Ishikawa (cell line): ENCODE measurements at regions not wholly inside any gene's neighbourhood (a gene's known extent, or its start where the extent isn't known, plus 50 kb on each side); places are given as distances from the start of the nearest gene placed in this dataset.

Experiments
- CEBPB ChIP-seq: IDR thresholded peaks from 2 replicates; pipeline ENCODE4 v1.6.1; 2012
- CREB1 ChIP-seq: IDR thresholded peaks from 2 replicates; pipeline ENCODE4 v1.6.1; 2012; ENCODE audit warnings: low read depth
- EGR1 ChIP-seq: IDR thresholded peaks from 2 replicates; pipeline ENCODE4 v1.6.1; 2012
- EP300 ChIP-seq: IDR thresholded peaks from 2 replicates; pipeline ENCODE4 v1.6.1; 2012; ENCODE audit warnings: borderline replicate concordance
- FOXM1 ChIP-seq: IDR thresholded peaks from 2 replicates; pipeline ENCODE4 v1.6.1; 2012; ENCODE audit warnings: low read depth, borderline replicate concordance
- NFIC ChIP-seq: IDR thresholded peaks from 2 replicates; pipeline ENCODE4 v1.6.1; 2012
- RAD21 ChIP-seq: IDR thresholded peaks from 2 replicates; pipeline ENCODE4 v1.6.1; 2012; ENCODE audit warnings: low read depth
- TAF1 ChIP-seq: IDR thresholded peaks from 2 replicates; pipeline ENCODE4 v1.6.1; 2012; ENCODE audit warnings: low read depth, mild to moderate bottlenecking
- TCF12 ChIP-seq: IDR thresholded peaks from 2 replicates; pipeline ENCODE4 v1.6.1; 2012; ENCODE audit warnings: low read depth
- TEAD4 ChIP-seq: IDR thresholded peaks from 2 replicates; pipeline ENCODE4 v1.6.1; 2012
- YY1 ChIP-seq: IDR thresholded peaks from 2 replicates; pipeline ENCODE4 v1.6.1; 2012; ENCODE audit warnings: low read depth
- ZBTB7A ChIP-seq: IDR thresholded peaks from 2 replicates; pipeline ENCODE4 v1.6.1; 2012; ENCODE audit warnings: low read depth
- TF ChIP-seq, protein P1 (sequence below): IDR thresholded peaks from 2 replicates; pipeline ENCODE4 v1.6.1; 2012
- TF ChIP-seq, protein P2 (sequence below): IDR thresholded peaks from 2 replicates; pipeline ENCODE4 v1.6.1; 2012; ENCODE audit warnings: low read depth, mild to moderate bottlenecking
- TF ChIP-seq, protein P3 (sequence below): IDR thresholded peaks from 2 replicates; pipeline ENCODE4 v1.6.1; 2012

DNA sequence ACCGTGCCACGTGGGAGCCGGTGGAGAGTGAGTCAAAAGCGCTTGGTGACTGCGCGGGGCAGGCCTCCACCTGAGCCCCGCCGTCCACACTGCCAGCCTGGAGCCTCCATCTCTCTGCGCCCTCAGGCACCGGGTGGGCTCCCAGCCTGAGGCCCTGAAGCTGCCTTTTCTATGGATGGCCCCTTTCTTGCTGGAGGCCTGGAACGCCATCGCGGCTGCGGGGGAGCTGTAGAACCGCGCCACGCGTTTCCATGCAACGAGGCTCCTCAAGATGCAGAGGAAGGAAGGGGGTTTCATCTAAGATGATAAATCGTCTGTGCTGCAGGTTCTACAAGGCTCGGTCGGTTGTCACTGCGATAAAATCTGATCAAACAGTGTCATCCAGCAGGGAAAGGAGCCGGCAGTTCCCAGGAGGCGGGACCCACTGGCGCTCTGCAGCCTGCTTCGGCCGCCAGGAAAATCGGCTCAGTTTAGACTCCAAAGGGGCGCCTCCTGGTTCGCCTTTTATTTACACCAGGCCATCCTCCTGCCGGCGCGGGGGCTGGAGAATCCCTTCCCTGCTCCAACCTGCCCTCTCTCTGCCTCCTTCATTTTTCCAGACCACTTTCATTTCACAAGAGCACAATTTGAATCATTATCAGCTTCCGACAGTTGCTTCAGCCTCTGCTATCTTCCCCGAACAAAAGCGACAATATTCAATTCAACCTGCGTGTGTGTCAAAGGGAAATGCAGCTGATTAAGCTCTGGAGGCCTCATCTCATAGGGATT is 624.4 kb downstream of the BRD1 start:
- TF ChIP-seq, protein P1, sequence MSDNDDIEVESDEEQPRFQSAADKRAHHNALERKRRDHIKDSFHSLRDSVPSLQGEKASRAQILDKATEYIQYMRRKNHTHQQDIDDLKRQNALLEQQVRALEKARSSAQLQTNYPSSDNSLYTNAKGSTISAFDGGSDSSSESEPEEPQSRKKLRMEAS: no peak
- no peak for TF ChIP-seq CREB1
- no peak for TF ChIP-seq YY1
- TF ChIP-seq, protein P2, sequence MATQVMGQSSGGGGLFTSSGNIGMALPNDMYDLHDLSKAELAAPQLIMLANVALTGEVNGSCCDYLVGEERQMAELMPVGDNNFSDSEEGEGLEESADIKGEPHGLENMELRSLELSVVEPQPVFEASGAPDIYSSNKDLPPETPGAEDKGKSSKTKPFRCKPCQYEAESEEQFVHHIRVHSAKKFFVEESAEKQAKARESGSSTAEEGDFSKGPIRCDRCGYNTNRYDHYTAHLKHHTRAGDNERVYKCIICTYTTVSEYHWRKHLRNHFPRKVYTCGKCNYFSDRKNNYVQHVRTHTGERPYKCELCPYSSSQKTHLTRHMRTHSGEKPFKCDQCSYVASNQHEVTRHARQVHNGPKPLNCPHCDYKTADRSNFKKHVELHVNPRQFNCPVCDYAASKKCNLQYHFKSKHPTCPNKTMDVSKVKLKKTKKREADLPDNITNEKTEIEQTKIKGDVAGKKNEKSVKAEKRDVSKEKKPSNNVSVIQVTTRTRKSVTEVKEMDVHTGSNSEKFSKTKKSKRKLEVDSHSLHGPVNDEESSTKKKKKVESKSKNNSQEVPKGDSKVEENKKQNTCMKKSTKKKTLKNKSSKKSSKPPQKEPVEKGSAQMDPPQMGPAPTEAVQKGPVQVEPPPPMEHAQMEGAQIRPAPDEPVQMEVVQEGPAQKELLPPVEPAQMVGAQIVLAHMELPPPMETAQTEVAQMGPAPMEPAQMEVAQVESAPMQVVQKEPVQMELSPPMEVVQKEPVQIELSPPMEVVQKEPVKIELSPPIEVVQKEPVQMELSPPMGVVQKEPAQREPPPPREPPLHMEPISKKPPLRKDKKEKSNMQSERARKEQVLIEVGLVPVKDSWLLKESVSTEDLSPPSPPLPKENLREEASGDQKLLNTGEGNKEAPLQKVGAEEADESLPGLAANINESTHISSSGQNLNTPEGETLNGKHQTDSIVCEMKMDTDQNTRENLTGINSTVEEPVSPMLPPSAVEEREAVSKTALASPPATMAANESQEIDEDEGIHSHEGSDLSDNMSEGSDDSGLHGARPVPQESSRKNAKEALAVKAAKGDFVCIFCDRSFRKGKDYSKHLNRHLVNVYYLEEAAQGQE: no peak
- no peak for TF ChIP-seq TCF12
- no peak for TF ChIP-seq ZBTB7A
- TF ChIP-seq EP300: no peak
- TF ChIP-seq, protein P3, sequence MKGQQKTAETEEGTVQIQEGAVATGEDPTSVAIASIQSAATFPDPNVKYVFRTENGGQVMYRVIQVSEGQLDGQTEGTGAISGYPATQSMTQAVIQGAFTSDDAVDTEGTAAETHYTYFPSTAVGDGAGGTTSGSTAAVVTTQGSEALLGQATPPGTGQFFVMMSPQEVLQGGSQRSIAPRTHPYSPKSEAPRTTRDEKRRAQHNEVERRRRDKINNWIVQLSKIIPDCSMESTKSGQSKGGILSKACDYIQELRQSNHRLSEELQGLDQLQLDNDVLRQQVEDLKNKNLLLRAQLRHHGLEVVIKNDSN: no peak
- TF ChIP-seq NFIC: no peak
- TF ChIP-seq CEBPB: no peak
- TF ChIP-seq FOXM1: no peak
- TF ChIP-seq RAD21: no peak
- no peak for TF ChIP-seq EGR1
- TF ChIP-seq TEAD4: no peak
- TF ChIP-seq TAF1: no peak

DNA sequence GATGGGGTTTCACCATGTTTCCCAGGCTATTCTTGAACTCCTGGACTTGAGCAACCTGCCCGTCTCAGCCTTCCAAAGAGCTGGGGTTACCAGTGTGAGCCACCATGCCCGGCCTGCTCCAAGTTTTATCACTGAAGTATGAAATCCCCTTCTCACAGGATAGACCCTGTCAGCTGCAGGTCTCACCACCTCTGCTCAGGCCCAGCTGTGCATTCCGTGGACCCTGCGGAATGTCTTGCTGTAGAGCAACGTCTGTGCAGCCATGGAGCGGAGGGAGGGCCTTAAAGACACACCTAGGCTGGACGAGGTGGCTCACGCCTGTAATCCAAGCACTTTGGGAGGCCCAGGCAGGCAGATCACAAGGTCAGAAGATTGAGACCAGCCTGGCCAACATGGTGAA is 625.4 kb downstream of the BRD1 start:
- no peak for TF ChIP-seq EP300
- no peak for TF ChIP-seq YY1
- TF ChIP-seq TAF1: no peak
- TF ChIP-seq CEBPB: no peak
- TF ChIP-seq, protein P3: no peak
- TF ChIP-seq NFIC: no peak
- TF ChIP-seq TEAD4: no peak
- TF ChIP-seq, protein P2: no peak
- no peak for TF ChIP-seq TCF12
- no peak for TF ChIP-seq ZBTB7A

DNA sequence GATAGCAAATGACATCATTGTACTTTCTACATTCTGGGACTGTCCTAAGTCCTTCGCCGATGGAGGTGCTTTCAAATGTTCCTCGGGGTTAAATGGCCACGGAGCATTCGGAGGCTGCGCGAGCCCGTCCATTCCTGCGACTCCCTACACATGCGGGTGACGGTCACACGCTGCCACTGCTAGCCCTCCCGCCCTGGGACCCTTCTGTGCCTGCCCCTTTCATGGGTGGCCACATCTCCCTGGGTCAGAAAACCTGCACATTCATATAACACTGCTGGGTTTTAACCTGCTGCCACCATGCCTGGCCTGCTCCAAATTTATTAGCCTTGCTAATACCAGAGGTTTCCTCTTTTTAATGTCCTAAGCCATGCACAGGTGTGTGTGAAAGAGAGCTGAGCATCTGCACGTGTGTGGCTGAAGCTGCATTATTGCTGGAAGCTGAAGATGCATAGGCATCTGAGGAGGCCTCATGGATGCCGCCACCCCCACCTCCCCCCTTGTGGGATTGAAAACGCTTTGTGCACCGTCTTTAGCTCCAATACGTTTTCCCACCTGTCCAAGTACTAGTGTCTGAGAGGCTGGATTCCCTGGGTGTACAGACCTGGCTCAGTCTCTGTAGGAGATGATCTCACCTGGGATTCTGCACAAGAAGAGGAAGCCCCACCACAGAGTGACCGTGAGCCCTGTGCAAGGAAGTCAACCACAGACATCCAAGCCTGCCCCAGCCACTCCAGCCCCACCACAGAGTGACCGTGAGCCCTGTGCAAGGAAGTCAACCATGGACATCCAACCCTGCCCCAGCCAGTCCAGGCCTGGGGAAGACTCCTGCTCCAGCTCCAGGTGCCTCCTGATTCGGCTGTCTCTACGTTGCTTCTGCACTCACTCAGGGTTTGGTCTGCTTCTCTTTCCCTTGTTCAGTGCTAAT is 626.4 kb downstream of the BRD1 start:
- TF ChIP-seq, protein P2: no peak
- TF ChIP-seq EP300: no peak

DNA sequence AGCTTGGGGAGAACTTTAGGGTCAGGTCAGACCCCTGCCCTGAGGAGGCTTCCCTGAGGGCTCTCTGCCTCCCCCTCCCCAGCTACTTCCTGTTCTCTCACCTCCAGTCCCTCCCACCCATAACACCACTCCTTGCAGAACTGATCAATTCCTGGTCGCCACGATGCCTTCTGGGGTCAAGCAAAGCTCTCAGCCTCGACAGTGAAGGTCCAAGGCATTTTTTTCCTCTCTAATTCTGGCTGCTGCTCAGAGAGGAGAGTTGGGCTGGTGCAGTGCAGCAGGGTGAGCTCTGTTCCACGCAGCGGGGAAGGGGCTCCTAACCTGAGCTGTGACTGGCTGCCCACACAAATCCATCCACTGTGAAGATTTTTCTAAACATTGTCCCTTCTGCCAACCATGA is 628.4 kb downstream of the BRD1 start:
- TF ChIP-seq, protein P1: no peak
- TF ChIP-seq TCF12 (no peak), EGR1 (no peak), NFIC (no peak), RAD21 (no peak), TAF1 (no peak), EP300 (no peak)
